ENCODE measurements at regions not wholly inside any gene's neighbourhood (a gene's known extent, or its start where the extent isn't known, plus 50 kb on each side); places are given as distances from the start of the nearest gene placed in this dataset.

- H3K36me3 Mint-ChIP-seq, result no peaks in the 10 kb centered on the region
- peak; percentile 71 for ATAC-seq
- no peak for DNase-seq (ENCODE audit: low spot score)
- peak overlapping the region; percentile 30; the same call in 1 of the 2 replicates for H3K4me3 Mint-ChIP-seq
- no peaks in the 10 kb centered on the region for H3K27me3 Mint-ChIP-seq (ENCODE audit: low read depth)
- TF ChIP-seq GTF2I (CRISPR knock-in tag; conservative IDR thresholded peaks at IDR 0.05) (no peak), SOX15 (CRISPR knock-in tag; IDR thresholded peaks at IDR 0.05) (no peak), ZNF263 (CRISPR knock-in tag; IDR thresholded peaks at IDR 0.05; ENCODE audit: low read depth) (no peak), ATF3 (CRISPR knock-in tag; conservative IDR thresholded peaks at IDR 0.05) (no peak), ZNF317 (CRISPR knock-in tag; IDR thresholded peaks at IDR 0.05; ENCODE audit: borderline replicate concordance, low read depth) (no peak), ZNF121 (CRISPR knock-in tag; IDR thresholded peaks at IDR 0.05) (0 out of 2 replicates have a peak, but pooled peaks have one; percentile 38), ZNF219 (CRISPR knock-in tag; IDR thresholded peaks at IDR 0.05; ENCODE audit: borderline replicate concordance) (no peak), ZNF423 (CRISPR knock-in tag; IDR thresholded peaks at IDR 0.05) (peak; percentile 16; the same call in 1 of the 2 replicates)
- TF ChIP-seq, protein P1, sequence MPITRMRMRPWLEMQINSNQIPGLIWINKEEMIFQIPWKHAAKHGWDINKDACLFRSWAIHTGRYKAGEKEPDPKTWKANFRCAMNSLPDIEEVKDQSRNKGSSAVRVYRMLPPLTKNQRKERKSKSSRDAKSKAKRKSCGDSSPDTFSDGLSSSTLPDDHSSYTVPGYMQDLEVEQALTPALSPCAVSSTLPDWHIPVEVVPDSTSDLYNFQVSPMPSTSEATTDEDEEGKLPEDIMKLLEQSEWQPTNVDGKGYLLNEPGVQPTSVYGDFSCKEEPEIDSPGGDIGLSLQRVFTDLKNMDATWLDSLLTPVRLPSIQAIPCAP (CRISPR knock-in tag; IDR thresholded peaks at IDR 0.05), result no peak
- no peak overlapping the region; the same call in 1 of the 2 replicates for H3K27ac Mint-ChIP-seq
- ChIA-PET CTCF (interaction anchor here (0.5 to 0.7 kb wide), 2 partner anchors 20 to 134 kb away, joined by 3 read pairs; no protein-coding TSS in a partner anchor), POLR2A (no interaction called here)
- peaks cover 15% of the 10 kb centered on the region for H3K9me3 Mint-ChIP-seq
- peaks cover 48% of the 10 kb centered on the region for H3K4me1 Mint-ChIP-seq
These were observed 149.5 kb upstream of the PTCH1 start for GRCh38 chr9:95666096-95666784.

- Mint-ChIP-seq H3K4me3 (no peak overlapping the region), H3K4me1 (peaks cover 4% of the 10 kb centered on the region), H3K27ac (no peak overlapping the region), H3K27me3 (ENCODE audit: low read depth) (no peaks in the 10 kb centered on the region), H3K36me3 (peaks cover 3% of the 10 kb centered on the region), H3K9me3 (peaks cover 34% of the 10 kb centered on the region)
- no peak for ATAC-seq
- no peak for DNase-seq (ENCODE audit: low spot score)
- CTCF ChIA-PET, result interaction anchor here (0.9 kb wide), 1 partner anchor 83 kb away, joined by 4 read pairs; no protein-coding TSS in a partner anchor
- POLR2A ChIA-PET, result no interaction called here
- no peak for TF ChIP-seq FOXK1 (CRISPR knock-in tag; IDR thresholded peaks at IDR 0.05)
- TF ChIP-seq CTCF (IDR thresholded peaks at IDR 0.05), result no peak
- TF ChIP-seq, protein P2, sequence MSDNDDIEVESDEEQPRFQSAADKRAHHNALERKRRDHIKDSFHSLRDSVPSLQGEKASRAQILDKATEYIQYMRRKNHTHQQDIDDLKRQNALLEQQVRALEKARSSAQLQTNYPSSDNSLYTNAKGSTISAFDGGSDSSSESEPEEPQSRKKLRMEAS (CRISPR knock-in tag; IDR thresholded peaks at IDR 0.05), result no peak
- no peak for TF ChIP-seq ZNF423 (CRISPR knock-in tag; IDR thresholded peaks at IDR 0.05)
- TF ChIP-seq, protein P3, sequence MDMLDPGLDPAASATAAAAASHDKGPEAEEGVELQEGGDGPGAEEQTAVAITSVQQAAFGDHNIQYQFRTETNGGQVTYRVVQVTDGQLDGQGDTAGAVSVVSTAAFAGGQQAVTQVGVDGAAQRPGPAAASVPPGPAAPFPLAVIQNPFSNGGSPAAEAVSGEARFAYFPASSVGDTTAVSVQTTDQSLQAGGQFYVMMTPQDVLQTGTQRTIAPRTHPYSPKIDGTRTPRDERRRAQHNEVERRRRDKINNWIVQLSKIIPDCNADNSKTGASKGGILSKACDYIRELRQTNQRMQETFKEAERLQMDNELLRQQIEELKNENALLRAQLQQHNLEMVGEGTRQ (CRISPR knock-in tag; IDR thresholded peaks at IDR 0.05), result no peak
- no peak for TF ChIP-seq KAT7 (CRISPR knock-in tag; IDR thresholded peaks at IDR 0.05; ENCODE audit: borderline replicate concordance)
- TF ChIP-seq ZNF671 (CRISPR knock-in tag; IDR thresholded peaks at IDR 0.05), result no peak
- no peak for TF ChIP-seq PRDM15 (CRISPR knock-in tag; IDR thresholded peaks at IDR 0.05)
- no peak for TF ChIP-seq ZNF416 (CRISPR knock-in tag; IDR thresholded peaks at IDR 0.05)
- TF ChIP-seq GABPB1 (CRISPR knock-in tag; IDR thresholded peaks at IDR 0.05), result no peak
- TF ChIP-seq SOX15 (CRISPR knock-in tag; IDR thresholded peaks at IDR 0.05), result no peak
- TF ChIP-seq HMGA2 (CRISPR knock-in tag; IDR thresholded peaks at IDR 0.05), result no peak
- TF ChIP-seq E2F5 (CRISPR knock-in tag; IDR thresholded peaks at IDR 0.05), result no peak
- TF ChIP-seq SP1 (CRISPR knock-in tag; conservative IDR thresholded peaks at IDR 0.05), result no peak
- no peak for TF ChIP-seq IRF2 (CRISPR knock-in tag; IDR thresholded peaks at IDR 0.05; ENCODE audit: borderline replicate concordance, low read depth)
- TF ChIP-seq, protein P4, sequence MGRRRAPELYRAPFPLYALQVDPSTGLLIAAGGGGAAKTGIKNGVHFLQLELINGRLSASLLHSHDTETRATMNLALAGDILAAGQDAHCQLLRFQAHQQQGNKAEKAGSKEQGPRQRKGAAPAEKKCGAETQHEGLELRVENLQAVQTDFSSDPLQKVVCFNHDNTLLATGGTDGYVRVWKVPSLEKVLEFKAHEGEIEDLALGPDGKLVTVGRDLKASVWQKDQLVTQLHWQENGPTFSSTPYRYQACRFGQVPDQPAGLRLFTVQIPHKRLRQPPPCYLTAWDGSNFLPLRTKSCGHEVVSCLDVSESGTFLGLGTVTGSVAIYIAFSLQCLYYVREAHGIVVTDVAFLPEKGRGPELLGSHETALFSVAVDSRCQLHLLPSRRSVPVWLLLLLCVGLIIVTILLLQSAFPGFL (CRISPR knock-in tag; IDR thresholded peaks at IDR 0.05; ENCODE audit: borderline replicate concordance), result no peak
These were observed 136.5 kb upstream of the PTCH1 start for GRCh38 chr9:95653246-95653645.

Measured in WTC11 (cell line).